ENCODE measurements at regions not wholly inside any gene's neighbourhood (a gene's known extent, or its start where the extent isn't known, plus 50 kb on each side); places are given as distances from the start of the nearest gene placed in this dataset.

DNA sequence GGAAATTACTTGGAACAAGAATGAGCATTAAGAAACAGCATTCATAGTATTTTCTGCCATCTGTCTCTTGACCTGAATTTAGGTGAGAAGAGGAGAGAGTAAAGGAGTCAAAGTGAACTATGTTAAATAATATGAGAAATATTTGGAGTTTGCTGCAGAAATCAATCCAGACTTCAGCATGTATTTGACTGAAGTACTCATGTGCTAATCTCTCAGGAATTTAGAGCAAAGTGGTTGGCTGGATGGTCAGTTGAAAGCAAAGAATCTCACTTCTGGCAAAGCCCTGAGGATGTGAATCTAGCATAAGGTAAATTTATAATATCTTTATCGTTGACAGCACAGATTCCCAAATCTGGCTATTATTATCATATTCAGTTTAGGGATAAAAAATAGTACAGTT lies 394.3 kb downstream of the PCDH17 start:
- Histone ChIP-seq H3K4me3 (no peak overlapping the region), H3K27ac (no peak overlapping the region)

DNA sequence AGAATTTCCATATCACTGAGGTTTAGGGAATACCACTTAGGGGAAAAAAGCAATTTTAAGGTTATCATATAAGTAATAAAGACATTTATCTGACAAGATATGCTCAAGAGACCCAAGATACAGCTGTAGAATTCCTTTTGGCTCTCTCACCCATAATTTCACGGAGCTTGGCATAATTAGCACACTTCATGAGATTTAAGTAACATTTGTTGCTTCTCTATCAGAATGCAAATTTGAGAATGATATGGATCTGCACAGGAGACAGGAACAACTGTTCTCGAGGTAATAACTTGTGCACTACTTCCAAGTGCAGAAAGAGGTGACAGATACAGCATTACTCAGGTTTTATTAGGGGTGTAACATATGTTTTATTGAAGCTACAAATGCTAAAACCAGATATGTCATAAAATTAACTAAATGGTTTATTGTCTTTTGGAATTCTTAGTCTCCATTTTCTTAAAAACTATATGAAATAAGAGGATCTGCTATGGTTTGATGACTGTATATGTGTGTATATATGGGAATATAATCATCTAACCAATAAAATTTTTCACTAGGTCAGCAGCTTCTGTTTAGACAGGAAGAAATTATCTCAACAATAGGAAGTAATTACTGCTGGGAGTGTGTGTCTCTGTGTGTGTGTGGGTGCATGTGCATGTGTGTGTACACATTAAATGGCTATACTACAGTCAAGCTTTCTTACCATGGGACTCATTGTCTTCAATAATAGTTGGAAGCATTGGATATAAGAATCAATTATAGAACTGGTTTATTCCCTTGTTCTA lies 401.3 kb downstream of the PCDH17 start:
- H3K4me3 ChIP-seq = no peak overlapping the region
- no peak overlapping the region for H3K27ac ChIP-seq

DNA sequence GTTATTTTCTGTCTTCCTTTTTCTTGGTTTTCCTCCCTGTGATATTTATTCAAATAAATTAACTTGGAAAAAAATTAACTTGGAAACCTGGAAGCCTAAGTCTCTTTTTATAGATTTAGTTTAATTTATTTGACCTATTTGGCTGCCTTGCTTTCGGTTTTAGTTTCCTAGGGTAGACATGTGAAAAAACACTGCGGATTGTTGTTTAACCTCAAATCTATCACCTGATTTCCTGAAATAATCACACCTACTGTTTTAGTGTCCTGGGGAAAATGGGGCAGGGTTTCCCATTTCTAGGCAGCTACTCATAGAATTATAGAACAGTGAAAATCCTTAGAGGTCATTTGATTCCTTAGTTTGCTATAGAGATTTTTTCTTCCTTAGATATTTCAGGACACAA lies 412.4 kb downstream of the PCDH17 start:
- H3K27ac ChIP-seq = no peak overlapping the region
- H3K4me3 ChIP-seq = no peak overlapping the region

DNA sequence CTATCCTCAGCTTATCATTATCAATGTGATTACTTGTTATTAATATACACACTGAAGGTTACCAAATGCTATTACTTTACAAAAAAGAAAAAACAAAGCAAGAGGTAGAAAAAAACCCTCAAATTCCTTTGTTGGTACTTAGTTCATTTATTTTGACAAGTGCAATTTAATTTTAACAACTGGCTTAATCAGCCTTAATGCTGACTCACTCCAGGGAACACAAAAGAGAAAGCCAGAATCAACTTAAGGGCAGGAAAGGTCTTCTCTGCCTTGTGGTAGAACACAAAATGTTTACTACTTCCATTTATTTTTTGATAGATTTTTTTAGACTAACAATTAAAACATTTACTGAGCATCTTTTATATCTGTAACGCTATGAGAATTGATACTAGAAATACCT lies 417.1 kb downstream of the PCDH17 start:
- no peak overlapping the region for H3K27ac ChIP-seq

DNA sequence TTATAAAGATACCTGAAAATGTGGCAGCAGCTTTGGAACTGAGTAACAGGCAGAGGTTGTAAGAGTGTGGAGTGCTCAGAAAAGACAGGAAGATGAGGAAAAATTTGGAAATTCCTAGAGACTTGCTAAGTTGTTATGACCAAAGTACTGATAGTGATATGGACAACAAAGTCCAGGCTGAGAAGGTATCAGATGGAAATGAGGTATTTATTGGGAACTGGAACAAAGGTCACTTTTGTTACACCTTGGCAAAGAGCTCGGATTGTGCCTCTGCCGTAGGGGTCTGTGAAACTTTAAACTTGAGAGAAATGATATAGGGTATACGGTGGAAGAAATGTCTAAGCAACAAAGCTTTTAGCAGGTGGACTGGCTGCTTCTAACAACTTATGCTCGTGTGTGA lies 419.9 kb downstream of the PCDH17 start:
- no peak overlapping the region for H3K4me3 ChIP-seq
- H3K27ac ChIP-seq = no peak overlapping the region

More for the DNA sequence above, 417.1 kb downstream of the PCDH17 start:
- H3K4me3 ChIP-seq = no peak overlapping the region

DNA sequence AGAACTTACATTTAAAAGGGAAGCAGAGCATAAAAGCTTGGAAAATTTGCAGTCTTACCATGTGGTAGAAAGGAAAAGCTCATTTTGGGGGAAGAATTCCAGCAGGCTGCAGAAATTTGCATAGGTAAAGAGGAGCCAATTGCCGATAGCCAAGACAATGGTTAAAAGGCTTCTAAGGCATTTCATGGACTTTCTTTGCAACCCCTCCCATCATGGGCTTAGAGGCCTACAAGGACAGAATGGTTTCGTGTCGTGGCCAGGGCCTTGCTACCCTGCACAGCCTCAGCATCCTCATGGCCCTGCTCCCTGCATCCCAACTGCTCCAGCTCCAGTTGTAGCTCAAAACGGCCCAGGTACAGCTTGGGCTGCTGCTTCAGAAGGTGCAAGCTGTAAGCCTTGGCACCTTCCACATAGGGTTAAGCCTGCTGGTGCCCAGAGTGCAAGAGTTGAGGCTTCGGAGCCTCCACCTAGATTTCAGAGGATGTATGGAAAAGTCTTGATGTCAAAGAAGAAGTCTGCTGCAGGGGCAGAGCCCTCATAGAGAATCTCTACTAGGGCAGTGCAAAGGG lies 420.3 kb downstream of the PCDH17 start:
- Histone ChIP-seq H3K27ac (no peak overlapping the region), H3K4me3 (no peak overlapping the region)

DNA sequence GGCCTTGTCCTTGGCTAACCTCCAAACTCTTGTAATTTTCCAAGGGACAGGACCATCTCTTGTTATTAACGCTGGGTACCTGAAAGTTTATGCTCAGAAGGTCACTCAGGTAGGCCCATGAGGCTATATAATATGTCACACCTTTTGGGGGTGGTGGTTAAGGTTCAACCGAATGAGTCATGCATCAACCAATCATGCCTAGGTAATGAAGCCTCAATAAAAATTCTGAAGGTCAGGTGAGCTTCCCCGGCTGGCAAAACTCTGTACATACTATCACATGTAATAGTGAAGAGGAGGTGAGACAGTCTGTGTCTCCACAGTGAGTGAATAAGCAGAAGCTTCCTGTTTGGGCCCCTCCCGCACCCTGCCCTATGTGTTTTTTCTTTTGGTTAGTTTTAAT lies 424.9 kb downstream of the PCDH17 start:
- no peak overlapping the region for H3K4me3 ChIP-seq
- H3K27ac ChIP-seq = no peak overlapping the region

DNA sequence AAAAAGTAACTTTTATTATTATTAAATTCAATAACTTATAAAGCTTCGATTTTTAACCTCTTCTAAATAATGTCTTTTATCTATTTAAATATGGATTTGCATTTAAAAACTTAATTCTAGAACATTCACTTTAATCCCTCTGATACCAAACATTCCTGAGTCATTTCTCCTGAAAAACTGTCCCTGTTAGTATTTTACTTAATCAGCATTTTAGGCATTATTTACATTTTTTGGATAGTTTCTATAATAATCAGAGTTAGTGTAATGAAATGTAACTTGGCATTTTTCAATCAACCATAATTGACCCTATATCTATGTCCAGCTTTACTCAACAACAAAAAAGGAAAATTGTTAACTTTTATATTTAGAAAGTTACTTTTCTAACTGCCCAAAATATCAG lies 428.1 kb downstream of the PCDH17 start:
- Histone ChIP-seq H3K4me3 (no peak overlapping the region), H3K27ac (no peak overlapping the region)

DNA sequence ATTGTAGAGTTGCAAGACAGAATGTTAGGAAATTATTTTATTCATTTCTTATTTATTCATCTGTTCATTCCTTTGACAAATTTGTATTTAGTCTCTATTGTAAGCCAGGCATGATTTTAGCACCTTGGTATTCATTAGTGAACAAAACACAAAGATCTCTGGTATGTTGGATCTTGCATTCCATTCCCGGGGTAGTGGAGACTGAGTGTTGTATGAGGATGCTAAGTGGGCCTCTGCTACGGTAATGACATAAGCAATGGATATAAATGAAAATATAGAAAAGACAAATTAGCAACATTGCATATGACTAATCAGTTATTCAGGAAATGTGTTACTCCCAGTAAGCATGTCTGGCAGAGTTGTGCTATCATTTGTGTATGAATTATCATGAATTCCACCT lies 449.3 kb downstream of the PCDH17 start:
- no peak overlapping the region for H3K4me3 ChIP-seq

DNA sequence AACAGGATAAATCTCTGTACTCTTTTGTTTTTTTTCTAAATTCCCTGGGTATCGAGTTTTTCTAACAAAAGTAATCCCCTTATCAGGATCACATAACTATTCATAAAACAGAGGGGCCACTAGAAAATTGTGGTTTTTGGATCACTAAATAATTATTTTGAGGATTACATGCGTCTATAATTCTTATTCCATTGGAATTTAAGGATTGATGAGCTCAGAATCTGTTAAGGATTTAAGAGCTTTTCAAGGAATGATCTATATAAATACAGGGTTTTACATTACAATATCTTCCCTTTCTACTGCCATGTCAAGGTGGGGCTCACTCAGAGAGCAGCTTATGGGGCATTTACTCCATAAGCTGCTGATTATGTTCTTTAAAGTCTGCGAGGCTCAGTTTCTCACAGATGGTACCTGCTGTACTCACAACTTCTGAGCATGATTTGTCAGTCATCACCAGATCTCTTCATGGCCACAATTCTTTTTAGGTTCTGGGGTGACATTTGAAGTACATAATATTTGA lies 449.8 kb downstream of the PCDH17 start:
- H3K27ac ChIP-seq = no peak overlapping the region
- no peak overlapping the region for H3K4me3 ChIP-seq

More for the DNA sequence above, 449.3 kb downstream of the PCDH17 start:
- H3K27ac ChIP-seq = no peak overlapping the region

DNA sequence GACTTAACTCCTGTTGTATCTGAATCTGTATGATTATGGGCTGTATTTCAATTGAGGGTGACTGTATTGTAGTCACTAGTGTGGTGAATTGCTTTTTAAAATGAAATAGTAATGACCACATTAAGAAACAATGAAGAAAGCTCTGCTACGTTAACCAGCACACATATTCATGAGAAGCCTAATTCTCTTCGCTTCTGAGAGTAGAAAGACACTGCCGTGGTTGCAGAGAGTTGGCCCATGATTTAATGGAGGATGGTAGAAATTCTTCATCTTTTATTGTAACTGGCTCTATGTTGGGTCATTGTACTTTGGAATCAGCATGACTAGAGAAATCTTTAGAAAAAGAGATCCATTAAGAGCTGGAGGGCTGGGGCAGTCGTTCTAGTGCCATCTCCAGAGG lies 451.5 kb downstream of the PCDH17 start:
- H3K27ac ChIP-seq = no peak overlapping the region
- no peak overlapping the region for H3K4me3 ChIP-seq

DNA sequence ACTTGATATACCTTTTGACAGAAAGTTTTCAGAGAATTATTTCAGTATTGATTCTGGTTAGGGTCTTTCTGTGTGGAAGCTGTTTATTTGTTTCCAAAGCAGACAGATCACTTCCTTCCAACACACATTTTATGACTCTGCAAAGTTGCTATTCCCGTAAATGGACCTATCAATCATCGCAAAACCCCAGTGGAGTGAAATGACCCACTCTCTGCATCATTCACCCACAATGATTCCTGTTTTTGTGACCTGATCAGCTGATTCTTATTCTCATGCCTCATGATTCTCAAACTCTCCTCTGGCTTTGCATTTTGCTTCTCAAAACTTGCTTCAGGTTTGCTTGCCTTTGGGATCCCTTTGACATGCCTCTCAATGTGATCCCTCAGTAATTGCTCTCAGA lies 453.7 kb downstream of the PCDH17 start:
- Histone ChIP-seq H3K4me3 (no peak overlapping the region), H3K27ac (no peak overlapping the region)

DNA sequence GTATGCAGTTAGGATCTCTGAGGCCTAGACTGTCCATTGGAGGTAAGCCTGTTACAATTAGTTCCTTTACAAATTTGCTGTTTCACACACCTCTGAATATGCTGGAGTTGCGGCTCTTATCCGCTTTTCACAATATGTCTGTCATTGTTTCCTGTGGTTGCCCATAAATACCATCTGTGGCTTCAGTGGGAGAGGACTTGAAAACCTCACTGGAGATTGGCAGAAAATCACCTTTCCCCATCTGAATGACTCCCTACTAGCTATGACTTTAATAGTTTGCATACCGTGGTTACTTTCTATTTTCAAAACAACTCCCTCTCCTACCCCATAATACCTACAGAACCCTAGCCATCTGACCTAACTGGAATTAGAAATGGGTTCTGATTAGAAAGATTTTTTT lies 454.3 kb downstream of the PCDH17 start:
- H3K27ac ChIP-seq = no peak overlapping the region
- H3K4me3 ChIP-seq = no peak overlapping the region

DNA sequence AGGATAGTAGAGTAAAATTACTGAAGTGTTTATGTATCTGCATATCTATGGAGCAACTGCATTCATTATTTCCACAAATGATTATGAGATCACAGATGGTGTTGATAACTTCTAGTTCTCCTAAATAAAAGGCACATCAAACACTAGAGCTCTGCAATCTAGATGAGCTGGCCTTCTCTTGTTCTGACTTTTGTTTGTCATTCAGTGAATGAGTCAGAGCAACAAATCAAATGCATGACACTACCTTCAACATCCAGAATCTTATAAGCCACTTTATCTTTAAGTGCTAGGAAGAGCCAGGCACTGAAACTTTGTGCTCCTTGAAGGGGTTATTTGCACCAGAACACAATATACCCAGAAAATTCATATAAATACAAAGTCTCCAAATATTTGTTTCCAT lies 456.0 kb downstream of the PCDH17 start:
- H3K4me3 ChIP-seq = no peak overlapping the region
- no peak overlapping the region for H3K27ac ChIP-seq

DNA sequence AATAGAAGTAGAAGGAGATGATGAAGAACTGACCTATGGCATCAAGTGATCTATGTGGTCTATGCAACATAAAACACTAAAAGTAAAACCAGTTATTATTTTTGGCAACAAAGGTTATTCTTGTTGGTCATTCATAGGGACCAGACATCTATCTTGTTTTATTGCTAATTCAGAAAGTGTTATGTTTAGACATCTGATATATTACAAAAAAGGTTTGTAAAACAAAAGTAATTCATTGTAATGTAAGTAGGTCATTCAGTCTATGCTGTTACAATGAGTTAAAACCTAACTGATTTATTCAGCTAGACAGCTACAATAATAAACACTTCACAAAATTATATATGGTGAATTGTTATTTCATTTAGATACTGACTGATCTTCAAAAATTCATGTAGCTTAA lies 461.9 kb downstream of the PCDH17 start:
- Histone ChIP-seq H3K27ac (no peak overlapping the region), H3K4me3 (no peak overlapping the region)

DNA sequence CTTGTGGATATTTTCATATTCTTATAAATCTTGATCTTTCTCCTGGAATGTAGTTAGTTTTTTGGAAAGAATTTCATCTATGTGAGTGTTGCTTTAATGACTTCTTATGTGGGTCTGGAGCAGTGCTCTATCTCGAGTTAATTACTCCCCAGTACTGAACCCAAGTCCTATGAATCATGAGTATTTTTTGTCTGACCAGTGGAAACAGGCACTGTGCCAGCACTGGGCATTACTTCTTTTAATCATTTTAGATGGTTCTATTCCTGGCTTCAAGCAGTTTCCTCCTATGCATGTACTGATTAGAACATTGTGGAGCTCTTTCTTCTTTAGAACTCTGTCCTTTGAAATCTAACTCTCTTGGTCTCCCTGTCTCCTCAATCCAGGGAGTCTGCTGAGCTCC lies 466.3 kb downstream of the PCDH17 start:
- Histone ChIP-seq H3K4me3 (no peak overlapping the region), H3K27ac (no peak overlapping the region)

DNA sequence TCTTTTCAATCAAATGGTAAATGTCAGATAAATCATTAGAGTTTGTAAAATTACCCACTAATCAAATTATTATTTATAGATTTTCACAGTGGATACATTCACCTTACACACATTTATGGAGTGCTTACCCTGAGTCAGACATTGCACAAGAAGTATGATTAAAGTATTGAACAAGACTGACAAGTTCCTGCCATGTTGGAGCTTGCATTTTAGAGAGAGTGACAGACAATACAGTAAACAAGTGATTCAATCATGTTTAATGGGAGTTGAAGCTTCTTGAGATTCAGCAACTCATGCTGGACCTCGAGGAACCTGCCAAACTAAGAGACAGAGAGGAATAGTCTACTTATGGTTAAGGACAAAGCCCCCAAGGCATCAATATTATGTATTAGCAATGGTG lies 487.8 kb downstream of the PCDH17 start:
- Histone ChIP-seq H3K27ac (no peak overlapping the region), H3K4me3 (no peak overlapping the region)

DNA sequence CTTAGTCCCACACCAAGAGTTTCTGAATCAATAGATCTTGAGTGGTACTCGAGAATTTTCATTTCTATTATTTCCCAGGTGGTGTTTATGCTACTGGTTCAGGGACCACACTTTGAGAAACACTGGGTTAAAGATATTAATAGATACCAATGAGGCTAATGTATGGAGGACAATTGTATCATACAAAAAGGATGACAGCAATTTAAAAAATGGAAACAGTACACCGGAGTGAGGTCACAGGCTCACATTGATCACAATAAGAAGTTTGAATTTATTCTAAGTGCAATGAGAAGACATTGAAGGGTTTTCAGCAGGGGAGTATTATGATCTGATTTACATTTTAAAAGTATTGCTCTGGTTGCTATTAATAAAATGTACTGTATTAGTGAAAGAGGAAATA lies 488.3 kb downstream of the PCDH17 start:
- H3K27ac ChIP-seq = no peak overlapping the region
- H3K4me3 ChIP-seq = no peak overlapping the region

DNA sequence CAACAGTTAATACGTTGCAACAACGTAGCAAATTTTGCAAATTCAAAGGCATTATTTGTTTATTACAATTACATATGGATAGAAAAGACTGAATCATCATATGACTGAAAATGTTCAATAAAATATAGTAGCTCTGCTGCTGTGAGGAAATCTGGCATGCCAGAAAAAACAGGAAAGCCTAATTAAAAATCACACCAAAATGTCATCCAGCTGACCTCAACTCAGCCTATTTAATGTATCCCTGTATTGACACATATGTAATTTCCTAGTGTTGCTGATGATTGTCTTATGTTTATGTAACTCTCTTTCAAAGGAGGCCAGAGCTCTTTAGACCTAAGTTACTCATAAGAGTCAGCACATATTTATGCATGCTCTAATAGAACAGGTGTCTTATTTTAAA lies 495.0 kb downstream of the PCDH17 start:
- H3K4me3 ChIP-seq = no peak overlapping the region
- H3K27ac ChIP-seq = no peak overlapping the region

DNA sequence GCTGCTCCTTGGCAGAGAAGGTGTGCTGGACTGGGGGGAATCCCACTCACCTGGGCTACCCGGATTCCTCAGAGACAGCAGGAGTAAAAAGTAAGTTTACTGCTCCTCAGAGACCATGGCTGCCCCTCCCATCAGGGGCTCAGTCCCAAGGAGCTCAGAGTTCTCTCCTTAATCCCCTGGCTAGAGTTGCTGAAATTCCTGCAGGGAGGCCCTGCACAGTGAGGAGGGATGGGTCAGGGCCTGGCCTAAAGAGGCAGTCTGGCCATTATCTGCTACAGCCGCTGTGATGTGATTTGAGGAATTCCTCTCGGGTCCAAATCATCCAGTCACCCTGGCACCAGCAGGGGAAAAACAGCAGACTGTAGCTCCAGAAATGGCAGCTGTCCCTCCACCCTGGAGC lies 502.5 kb downstream of the PCDH17 start:
- Histone ChIP-seq H3K4me3 (no peak overlapping the region), H3K27ac (no peak overlapping the region)

DNA sequence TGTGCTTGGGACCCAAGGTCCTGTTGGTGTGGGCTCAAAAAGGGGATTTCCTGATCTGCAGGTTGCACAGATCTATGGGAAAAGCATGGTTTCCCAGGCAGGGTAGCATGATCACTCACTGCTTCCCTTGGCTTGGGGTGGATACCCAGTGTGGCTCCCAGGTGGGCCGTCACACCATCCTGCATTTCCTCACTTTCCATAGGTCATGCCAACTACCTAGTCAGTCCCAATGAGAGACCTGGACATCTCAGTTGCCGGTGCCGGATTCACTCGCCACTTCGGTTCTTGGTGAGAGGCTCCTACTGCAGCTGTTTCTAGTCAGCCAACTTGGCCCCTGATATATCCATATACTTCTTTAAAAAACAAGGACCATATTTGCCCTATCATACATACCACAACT lies 503.0 kb downstream of the PCDH17 start:
- no peak overlapping the region for H3K27ac ChIP-seq
- no peak overlapping the region for H3K4me3 ChIP-seq

DNA sequence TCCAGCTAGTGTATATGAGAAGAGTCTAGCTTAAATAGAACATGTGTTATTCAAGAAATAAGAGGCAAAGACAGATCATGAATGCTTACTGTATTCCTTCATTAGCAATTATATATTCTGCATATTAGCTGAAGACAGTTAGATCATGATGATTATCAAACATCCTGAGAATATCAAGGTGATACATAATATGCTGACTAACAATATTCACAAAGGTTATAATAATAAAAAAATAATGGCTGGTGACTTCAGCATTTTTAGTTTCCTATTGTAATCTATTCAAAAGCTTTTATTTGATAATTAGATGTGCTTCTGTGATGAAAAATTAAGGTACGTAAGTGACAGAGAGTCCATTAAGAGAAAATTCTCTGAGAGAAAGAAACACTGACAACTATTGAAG lies 511.4 kb downstream of the PCDH17 start:
- Histone ChIP-seq H3K27ac (no peak overlapping the region), H3K4me3 (no peak overlapping the region)

All from skin epidermis (tissue), 12 donors.